ENCODE measurements at regions not wholly inside any gene's neighbourhood (a gene's known extent, or its start where the extent isn't known, plus 50 kb on each side); places are given as distances from the start of the nearest gene placed in this dataset.

DNA sequence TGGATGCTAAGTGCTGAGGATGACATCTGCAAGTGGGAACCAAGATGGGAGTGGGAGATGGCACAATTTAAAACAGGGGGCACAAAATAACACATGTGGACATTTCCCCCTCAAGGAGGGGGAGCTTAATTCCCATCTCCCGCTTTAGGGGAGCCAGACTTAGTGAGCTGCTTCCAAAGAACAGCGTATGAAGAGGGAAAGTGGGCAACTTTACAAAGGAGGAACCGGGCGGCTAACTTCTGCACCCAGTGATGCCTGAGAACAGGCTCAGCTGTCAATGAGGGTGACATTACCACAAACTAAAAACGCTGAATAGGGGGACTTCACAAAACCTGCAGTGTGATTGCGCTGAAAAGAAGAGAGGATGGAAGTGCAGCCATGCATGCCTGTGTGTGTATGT lies 95.5 kb upstream of the NXT1 start:
- H3K36me3 ChIP-seq: no peaks in the 10 kb centered on the region
- TF ChIP-seq, protein P1, sequence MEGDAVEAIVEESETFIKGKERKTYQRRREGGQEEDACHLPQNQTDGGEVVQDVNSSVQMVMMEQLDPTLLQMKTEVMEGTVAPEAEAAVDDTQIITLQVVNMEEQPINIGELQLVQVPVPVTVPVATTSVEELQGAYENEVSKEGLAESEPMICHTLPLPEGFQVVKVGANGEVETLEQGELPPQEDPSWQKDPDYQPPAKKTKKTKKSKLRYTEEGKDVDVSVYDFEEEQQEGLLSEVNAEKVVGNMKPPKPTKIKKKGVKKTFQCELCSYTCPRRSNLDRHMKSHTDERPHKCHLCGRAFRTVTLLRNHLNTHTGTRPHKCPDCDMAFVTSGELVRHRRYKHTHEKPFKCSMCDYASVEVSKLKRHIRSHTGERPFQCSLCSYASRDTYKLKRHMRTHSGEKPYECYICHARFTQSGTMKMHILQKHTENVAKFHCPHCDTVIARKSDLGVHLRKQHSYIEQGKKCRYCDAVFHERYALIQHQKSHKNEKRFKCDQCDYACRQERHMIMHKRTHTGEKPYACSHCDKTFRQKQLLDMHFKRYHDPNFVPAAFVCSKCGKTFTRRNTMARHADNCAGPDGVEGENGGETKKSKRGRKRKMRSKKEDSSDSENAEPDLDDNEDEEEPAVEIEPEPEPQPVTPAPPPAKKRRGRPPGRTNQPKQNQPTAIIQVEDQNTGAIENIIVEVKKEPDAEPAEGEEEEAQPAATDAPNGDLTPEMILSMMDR (IDR thresholded peaks at IDR 0.05): no peak
- H3K9me3 ChIP-seq: no peaks in the 10 kb centered on the region
- no peak overlapping the region for H3K27ac ChIP-seq
- DNase-seq: no peak
- no peaks in the 10 kb centered on the region for H3K27me3 ChIP-seq
- no peak overlapping the region for H3K4me3 ChIP-seq
- peaks cover 16% of the 10 kb centered on the region for H3K4me1 ChIP-seq
- ATAC-seq: no peak
- intact Hi-C loops (cut with DNase I): no loop called here

DNA sequence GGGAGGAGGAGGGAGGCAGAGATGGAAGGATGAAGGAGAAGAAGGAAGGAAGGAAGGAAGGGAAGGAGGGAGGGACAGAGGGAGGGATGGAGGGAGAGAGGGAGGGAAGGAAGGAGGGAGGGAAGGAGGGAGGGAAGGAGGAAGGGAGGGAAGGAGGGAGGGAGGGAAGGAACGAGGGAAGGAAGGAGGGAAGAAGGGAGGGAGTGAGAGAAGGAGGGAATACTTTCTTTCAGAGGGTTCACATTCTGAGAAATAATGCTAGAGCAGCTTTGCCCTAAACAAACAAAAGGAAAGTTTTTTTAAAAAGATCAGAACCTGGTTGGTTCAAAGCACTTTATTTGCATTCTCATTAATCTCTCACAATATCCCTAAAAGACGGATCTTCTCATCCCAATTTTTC lies 96.1 kb upstream of the NXT1 start:
- Histone ChIP-seq H3K9me3 (no peaks in the 10 kb centered on the region), H3K27me3 (no peaks in the 10 kb centered on the region), H3K36me3 (no peaks in the 10 kb centered on the region), H3K4me3 (no peak overlapping the region), H3K4me1 (peaks cover 16% of the 10 kb centered on the region), H3K27ac (no peak overlapping the region)
- TF ChIP-seq, protein P1 (IDR thresholded peaks at IDR 0.05): no peak
- intact Hi-C loops (cut with DNase I): no loop called here
- ATAC-seq: no peak
- no peak for DNase-seq

- no peak overlapping the region for H3K4me3 ChIP-seq
- intact Hi-C loops (cut with DNase I): no loop called here
- H3K36me3 ChIP-seq: no peaks in the 10 kb centered on the region
- TF ChIP-seq, protein P1 (IDR thresholded peaks at IDR 0.05): no peak
- no peaks in the 10 kb centered on the region for H3K27me3 ChIP-seq
- H3K9me3 ChIP-seq: no peaks in the 10 kb centered on the region
- peaks cover 16% of the 10 kb centered on the region for H3K4me1 ChIP-seq
- H3K27ac ChIP-seq: no peak overlapping the region
- DNase-seq: no peak
- ATAC-seq: no peak
Measured at GRCh38 chr20:23254034-23254433, 96.6 kb upstream of the NXT1 start.

GRCh38 chr20:23253524-23253923 lies 97.1 kb upstream of the NXT1 start:
- H3K9me3 ChIP-seq: no peaks in the 10 kb centered on the region
- H3K27ac ChIP-seq: no peak overlapping the region
- TF ChIP-seq, protein P1 (IDR thresholded peaks at IDR 0.05): no peak
- intact Hi-C loops (cut with DNase I): no loop called here
- no peak for DNase-seq
- H3K4me1 ChIP-seq: peaks cover 13% of the 10 kb centered on the region
- H3K27me3 ChIP-seq: no peaks in the 10 kb centered on the region
- ATAC-seq: no peak
- H3K36me3 ChIP-seq: no peaks in the 10 kb centered on the region
- no peak overlapping the region for H3K4me3 ChIP-seq

DNA sequence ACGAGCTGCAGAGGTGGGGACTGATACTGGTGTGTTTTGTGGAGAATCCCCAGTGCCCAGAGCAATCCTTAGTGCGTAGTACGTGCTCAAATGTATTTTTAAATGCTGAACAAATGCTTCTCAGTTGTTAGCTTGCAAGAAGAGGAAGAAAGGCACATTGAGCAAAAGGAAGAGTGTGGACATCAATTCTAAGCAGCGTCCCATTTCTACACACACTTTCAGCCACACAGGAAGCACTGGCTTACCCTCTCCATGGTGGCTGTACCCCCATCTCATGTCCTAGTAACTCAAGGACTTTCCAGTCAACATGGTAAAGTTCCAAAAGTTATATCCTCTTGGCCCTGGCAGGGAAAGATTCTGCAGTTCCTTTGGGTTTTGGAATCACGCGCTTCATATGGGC lies 98.8 kb upstream of the NXT1 start:
- Histone ChIP-seq H3K4me3 (no peak overlapping the region), H3K9me3 (no peaks in the 10 kb centered on the region), H3K4me1 (peaks cover 9% of the 10 kb centered on the region), H3K27me3 (no peaks in the 10 kb centered on the region), H3K27ac (no peak overlapping the region), H3K36me3 (no peaks in the 10 kb centered on the region)
- ATAC-seq (no peak), DNase-seq (no peak)
- intact Hi-C loops (cut with DNase I): no loop called here
- TF ChIP-seq, protein P1 (IDR thresholded peaks at IDR 0.05): no peak

DNA sequence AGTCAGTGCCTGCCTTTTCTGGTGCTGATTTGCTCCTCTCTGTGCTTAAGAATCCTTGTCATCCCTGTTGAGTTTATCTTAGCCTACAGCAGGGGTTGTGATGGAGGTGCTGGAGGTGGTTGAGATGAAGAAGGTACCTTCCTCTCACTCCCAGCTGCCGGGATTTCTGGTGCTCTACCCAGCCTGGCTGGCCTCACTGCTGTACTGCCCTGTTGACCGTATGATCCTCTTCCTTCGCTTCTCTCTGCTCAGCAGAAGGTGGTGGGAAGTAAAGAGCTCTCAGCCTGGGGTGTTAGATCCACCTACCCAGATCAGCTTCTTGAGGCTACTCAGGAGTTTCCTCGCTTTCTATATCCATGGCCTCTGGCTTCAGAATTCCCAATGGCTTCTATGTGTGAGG lies 101.0 kb upstream of the NXT1 start:
- H3K9me3 ChIP-seq: no peaks in the 10 kb centered on the region
- TF ChIP-seq, protein P1 (IDR thresholded peaks at IDR 0.05): no peak
- intact Hi-C loops (cut with DNase I): loop anchor here (10.0 kb wide), 1 partner anchor 85 kb away; no protein-coding TSS in a partner anchor
- no peaks in the 10 kb centered on the region for H3K27me3 ChIP-seq
- no peak for ATAC-seq
- H3K27ac ChIP-seq: no peak overlapping the region
- no peaks in the 10 kb centered on the region for H3K36me3 ChIP-seq
- no peak for DNase-seq
- H3K4me1 ChIP-seq: peaks cover 10% of the 10 kb centered on the region
- H3K4me3 ChIP-seq: no peak overlapping the region
